Karpas-422 (cell line): ENCODE measurements at regions not wholly inside any gene's neighbourhood (a gene's known extent, or its start where the extent isn't known, plus 50 kb on each side); places are given as distances from the start of the nearest gene placed in this dataset.

Experiments used
- DNase-seq: peaks from one replicate; pipeline ENCODE4 v3.0.0-alpha.2; 2015
- H2AFZ ChIP-seq: fragments of 200-600 bp; sonication (generic); 2 replicates; pipeline ENCODE4 v1.6.1; 2014; ENCODE audit warnings: antibody characterized with exemption, low read length, mixed read lengths
- H3K27ac ChIP-seq: fragments of 200-600 bp; sonication (generic); 2 replicates; pipeline ENCODE4 v1.5.1; 2014; ENCODE audit warnings: mild to moderate bottlenecking, low read length, moderate library complexity
- H3K27me3 ChIP-seq: fragments of 200-600 bp; sonication (generic); 2 replicates; pipeline ENCODE4 v1.6.1; 2014; ENCODE audit warnings: low read length, mixed read lengths
- H3K36me3 ChIP-seq: fragments of 200-600 bp; sonication (generic); 2 replicates; pipeline ENCODE4 v1.6.1; 2014; ENCODE audit warnings: low read length, mixed read lengths; ENCODE audit not compliant: insufficient read depth
- H3K4me1 ChIP-seq: fragments of 200-600 bp; sonication (generic); 2 replicates; pipeline ENCODE4 v1.6.1; 2014; ENCODE audit warnings: mild to moderate bottlenecking, low read length, mixed read lengths
- H3K4me2 ChIP-seq: fragments of 200-600 bp; sonication (generic); 2 replicates; pipeline ENCODE4 v1.6.1; 2014; ENCODE audit warnings: low read length, low read depth, mild to moderate bottlenecking; ENCODE audit not compliant: poor library complexity, severe bottlenecking
- H3K4me3 ChIP-seq: fragments of 200-600 bp; sonication (generic); 2 replicates; pipeline ENCODE4 v1.5.1; 2014; ENCODE audit warnings: mild to moderate bottlenecking, antibody characterized with exemption, low read length, mixed read lengths
- H3K79me2 ChIP-seq: fragments of 200-600 bp; sonication (generic); 2 replicates; pipeline ENCODE4 v1.6.1; 2014; ENCODE audit warnings: mild to moderate bottlenecking, low read length, mixed read lengths
- H3K9ac ChIP-seq: fragments of 200-600 bp; sonication (generic); 2 replicates; pipeline ENCODE4 v1.6.0; 2014; ENCODE audit warnings: low read length
- H3K9me2 ChIP-seq: fragments of 200-600 bp; sonication (generic), shearing (Covaris generic); replicated peaks from 2 replicates; pipeline ENCODE4 v1.6.0; 2014; ENCODE audit warnings: mild to moderate bottlenecking, low read length, moderate library complexity; ENCODE audit not compliant: insufficient read depth
- H3K9me3 ChIP-seq: fragments of 300-700, 200-600 bp; sonication (generic); 2 replicates; pipeline ENCODE4 v1.6.1; 2014; ENCODE audit warnings: low read length, mixed read lengths
- H4K20me1 ChIP-seq: fragments of 200-600 bp; sonication (generic); 2 replicates; pipeline ENCODE4 v1.6.1; 2014; ENCODE audit warnings: mild to moderate bottlenecking, antibody characterized with exemption, low read length, low read depth; ENCODE audit not compliant: insufficient read depth

DNA sequence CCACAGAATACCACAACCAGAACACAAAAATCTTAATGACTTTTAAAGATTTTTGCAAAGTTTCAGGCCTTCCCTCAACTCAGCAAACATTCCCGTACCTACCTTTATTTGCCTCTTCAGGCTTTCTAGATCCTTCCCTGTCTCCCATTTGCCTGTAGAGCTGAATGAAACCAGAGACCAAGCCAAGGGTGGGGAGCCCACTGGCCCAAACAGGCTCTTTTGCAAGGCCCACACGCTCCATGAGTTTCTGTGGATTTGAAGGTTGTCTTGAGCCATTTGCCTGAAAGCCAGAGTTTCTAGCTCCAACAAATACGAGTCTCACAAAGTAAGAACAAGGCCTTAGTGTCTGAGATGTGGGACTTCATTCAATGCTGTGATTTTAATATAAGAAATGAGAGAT lies 107.8 kb downstream of the GAS1 start:
- DNase-seq, result no peak
- Histone ChIP-seq H3K9ac (no peak overlapping the region), H4K20me1 (no peaks in the 10 kb centered on the region), H3K36me3 (no peaks in the 10 kb centered on the region), H3K4me1 (no peaks in the 10 kb centered on the region), H3K79me2 (no peaks in the 10 kb centered on the region), H3K27me3 (no peaks in the 10 kb centered on the region), H3K9me3 (no peaks in the 10 kb centered on the region), H3K4me2 (no peak overlapping the region), H3K4me3 (no peak overlapping the region), H2AFZ (no peak overlapping the region), H3K9me2 (no peaks in the 10 kb centered on the region), H3K27ac (no peak overlapping the region)

- H3K9me3 ChIP-seq, result no peaks in the 10 kb centered on the region
Observed at GRCh38 chr9:86838519-86839497, 108.5 kb downstream of the GAS1 start.

GRCh38 chr9:86837345-86837744 lies 110.0 kb downstream of the GAS1 start:
- Histone ChIP-seq H3K36me3 (no peaks in the 10 kb centered on the region), H3K4me2 (no peak overlapping the region), H2AFZ (no peak overlapping the region), H3K4me1 (no peaks in the 10 kb centered on the region), H3K9ac (no peak overlapping the region), H3K79me2 (no peaks in the 10 kb centered on the region), H4K20me1 (no peaks in the 10 kb centered on the region), H3K9me3 (no peaks in the 10 kb centered on the region), H3K27me3 (no peaks in the 10 kb centered on the region), H3K4me3 (no peak overlapping the region), H3K9me2 (no peaks in the 10 kb centered on the region), H3K27ac (no peak overlapping the region)
- no peak for DNase-seq

More at GRCh38 chr9:86838519-86839497, 108.5 kb downstream of the GAS1 start:
- Histone ChIP-seq H3K4me3 (no peak overlapping the region), H3K4me2 (no peak overlapping the region), H3K27me3 (no peaks in the 10 kb centered on the region), H3K79me2 (no peaks in the 10 kb centered on the region), H4K20me1 (no peaks in the 10 kb centered on the region), H3K27ac (no peak overlapping the region), H3K9ac (no peak overlapping the region), H2AFZ (no peak overlapping the region), H3K4me1 (no peaks in the 10 kb centered on the region), H3K9me2 (no peaks in the 10 kb centered on the region), H3K36me3 (no peaks in the 10 kb centered on the region)
- DNase-seq, result no peak

- H2AFZ ChIP-seq, result no peak overlapping the region
- H4K20me1 ChIP-seq, result no peaks in the 10 kb centered on the region
- DNase-seq, result no peak
Observed at GRCh38 chr9:86836797-86837196, 110.5 kb downstream of the GAS1 start.

GRCh38 chr9:86836266-86836665 lies 111.0 kb downstream of the GAS1 start:
- no peaks in the 10 kb centered on the region for H3K4me1 ChIP-seq
- H3K9ac ChIP-seq, result no peak overlapping the region
- no peaks in the 10 kb centered on the region for H3K79me2 ChIP-seq
- H3K36me3 ChIP-seq, result no peaks in the 10 kb centered on the region
- no peak overlapping the region for H3K27ac ChIP-seq
- H3K4me3 ChIP-seq, result no peak overlapping the region
- H3K27me3 ChIP-seq, result no peaks in the 10 kb centered on the region
- H4K20me1 ChIP-seq, result no peaks in the 10 kb centered on the region
- H3K4me2 ChIP-seq, result no peak overlapping the region
- no peak overlapping the region for H2AFZ ChIP-seq
- no peak for DNase-seq
- no peaks in the 10 kb centered on the region for H3K9me2 ChIP-seq
- H3K9me3 ChIP-seq, result no peaks in the 10 kb centered on the region

More at GRCh38 chr9:86836797-86837196, 110.5 kb downstream of the GAS1 start:
- Histone ChIP-seq H3K9ac (no peak overlapping the region), H3K27me3 (no peaks in the 10 kb centered on the region), H3K79me2 (no peaks in the 10 kb centered on the region), H3K9me2 (no peaks in the 10 kb centered on the region), H3K9me3 (no peaks in the 10 kb centered on the region), H3K36me3 (no peaks in the 10 kb centered on the region), H3K4me3 (no peak overlapping the region), H3K4me1 (no peaks in the 10 kb centered on the region), H3K4me2 (no peak overlapping the region), H3K27ac (no peak overlapping the region)

DNA sequence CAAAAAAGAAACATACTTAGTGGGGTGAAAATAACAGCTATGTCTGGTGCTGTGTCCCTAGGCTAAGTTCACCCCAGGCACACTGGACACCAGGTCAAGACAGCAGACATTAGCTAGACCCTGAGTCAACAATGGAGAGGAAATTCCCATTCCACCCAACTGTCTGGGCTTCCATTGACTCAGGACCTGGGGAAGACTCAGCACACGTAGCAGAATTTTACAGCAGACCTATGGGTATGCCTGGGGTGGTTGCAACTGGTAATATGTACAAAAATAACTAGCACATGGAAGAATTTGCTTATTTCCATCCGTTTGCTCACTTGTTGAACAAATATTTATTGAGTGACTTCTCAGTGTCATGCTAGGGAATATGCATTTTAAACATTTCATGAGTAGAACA lies 117.0 kb downstream of the GAS1 start:
- no peaks in the 10 kb centered on the region for H3K9me3 ChIP-seq
- no peaks in the 10 kb centered on the region for H4K20me1 ChIP-seq
- H3K4me1 ChIP-seq, result no peaks in the 10 kb centered on the region
- no peaks in the 10 kb centered on the region for H3K36me3 ChIP-seq
- H3K4me3 ChIP-seq, result no peak overlapping the region
- H3K79me2 ChIP-seq, result no peaks in the 10 kb centered on the region
- no peak for DNase-seq
- no peak overlapping the region for H3K9ac ChIP-seq
- H3K27me3 ChIP-seq, result no peaks in the 10 kb centered on the region
- H2AFZ ChIP-seq, result no peak overlapping the region
- H3K9me2 ChIP-seq, result no peaks in the 10 kb centered on the region
- H3K4me2 ChIP-seq, result no peak overlapping the region
- H3K27ac ChIP-seq, result no peak overlapping the region

GRCh38 chr9:86829496-86830046 lies 117.7 kb downstream of the GAS1 start:
- no peak overlapping the region for H2AFZ ChIP-seq
- DNase-seq, result no peak

GRCh38 chr9:86828631-86829030 lies 118.7 kb downstream of the GAS1 start:
- H2AFZ ChIP-seq, result no peak overlapping the region
- no peaks in the 10 kb centered on the region for H3K36me3 ChIP-seq
- no peaks in the 10 kb centered on the region for H4K20me1 ChIP-seq
- H3K9ac ChIP-seq, result no peak overlapping the region
- H3K9me3 ChIP-seq, result no peaks in the 10 kb centered on the region
- H3K27me3 ChIP-seq, result no peaks in the 10 kb centered on the region
- H3K27ac ChIP-seq, result no peak overlapping the region
- no peak overlapping the region for H3K4me3 ChIP-seq
- no peak for DNase-seq
- no peaks in the 10 kb centered on the region for H3K79me2 ChIP-seq
- no peaks in the 10 kb centered on the region for H3K4me1 ChIP-seq
- H3K4me2 ChIP-seq, result no peak overlapping the region
- no peaks in the 10 kb centered on the region for H3K9me2 ChIP-seq

More at GRCh38 chr9:86829496-86830046, 117.7 kb downstream of the GAS1 start:
- H4K20me1 ChIP-seq, result no peaks in the 10 kb centered on the region
- no peak overlapping the region for H3K27ac ChIP-seq
- no peaks in the 10 kb centered on the region for H3K36me3 ChIP-seq
- H3K4me3 ChIP-seq, result no peak overlapping the region
- no peaks in the 10 kb centered on the region for H3K9me3 ChIP-seq
- no peaks in the 10 kb centered on the region for H3K9me2 ChIP-seq
- no peaks in the 10 kb centered on the region for H3K27me3 ChIP-seq
- no peak overlapping the region for H3K4me2 ChIP-seq
- H3K9ac ChIP-seq, result no peak overlapping the region
- H3K4me1 ChIP-seq, result no peaks in the 10 kb centered on the region
- no peaks in the 10 kb centered on the region for H3K79me2 ChIP-seq
